GM21381 (cell line): ENCODE measurements at regions not wholly inside any gene's neighbourhood (a gene's known extent, or its start where the extent isn't known, plus 50 kb on each side); places are given as distances from the start of the nearest gene placed in this dataset.
"Not testable (repeated sequence)": the region's sequence is repeated elsewhere in the genome, so short reads cannot be mapped to it uniquely, and the experiment has no call there.

Source experiments
- ATAC-seq: cut with Tn5 transposase; IDR thresholded peaks from one replicate; pipeline ENCODE4 v1.9.1; 2021; ENCODE audit warnings: mild to moderate bottlenecking, moderate library complexity; ENCODE audit not compliant: unreplicated experiment

GRCh38 chr3:21041621-21042020 lies 709.4 kb downstream of the ZNF385D start:
- ATAC-seq: no peak

GRCh38 chr3:21036888-21037287 lies 714.1 kb downstream of the ZNF385D start:
- ATAC-seq: no peak

DNA sequence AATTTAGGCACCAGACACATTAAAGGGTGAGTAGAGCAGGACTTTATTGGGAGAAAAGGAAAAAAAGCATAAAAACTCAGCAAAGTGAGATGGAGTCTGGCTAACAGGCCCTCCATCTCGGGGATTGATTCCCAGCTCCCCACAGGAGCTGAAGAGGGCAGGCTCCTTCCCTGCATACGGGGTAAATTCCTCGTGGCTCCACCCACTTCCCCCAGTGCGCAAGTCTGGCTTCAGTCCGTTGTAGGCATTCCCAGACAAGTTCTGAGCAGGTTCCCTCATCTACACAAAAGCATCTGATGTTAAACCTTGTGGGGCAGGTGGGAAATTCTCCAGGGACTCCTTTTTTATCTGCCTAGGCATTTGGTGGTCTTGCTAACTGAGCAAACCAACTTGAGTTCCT lies 722.6 kb downstream of the ZNF385D start:
- no peak for ATAC-seq

DNA sequence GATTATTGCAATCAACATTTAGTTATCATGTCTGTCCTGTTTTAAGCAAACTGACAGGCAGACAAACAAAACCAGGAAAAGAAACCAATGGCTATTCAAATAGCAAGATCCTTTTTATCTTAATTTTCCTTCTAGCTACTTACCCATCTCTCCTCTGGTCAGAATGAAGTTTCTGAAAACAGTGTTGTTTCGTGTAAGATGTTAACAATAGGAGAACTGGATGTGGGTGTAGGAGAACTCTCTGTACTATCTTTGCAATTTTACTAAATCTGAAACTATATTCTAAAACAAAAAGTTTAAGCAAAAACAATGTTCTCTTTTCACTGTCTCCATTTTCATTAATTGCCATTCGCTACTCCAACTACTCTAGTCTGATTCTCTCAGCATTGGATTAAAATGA lies 726.4 kb downstream of the ZNF385D start:
- no peak for ATAC-seq

- ATAC-seq: no peak
These were observed 730.3 kb downstream of the ZNF385D start for GRCh38 chr3:21020681-21021080.

DNA sequence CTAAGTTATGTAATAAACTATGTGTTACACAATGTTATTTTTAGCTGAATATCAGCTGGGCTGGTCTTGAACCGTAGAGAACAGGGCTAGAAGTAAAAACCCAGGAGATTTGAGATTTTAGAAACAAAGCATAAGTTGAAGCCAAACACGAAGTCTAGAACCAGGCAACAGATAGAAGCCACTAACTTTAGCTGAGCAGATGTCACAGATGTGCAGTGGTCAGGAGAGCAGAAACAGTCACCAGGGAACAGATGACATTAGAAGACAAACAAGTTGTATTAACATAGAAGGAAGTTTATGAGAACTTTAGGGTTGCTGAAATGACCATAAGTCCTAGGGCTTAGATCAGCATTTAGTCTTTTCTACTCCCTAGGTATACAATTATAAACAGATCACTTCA lies 731.0 kb downstream of the ZNF385D start:
- no peak for ATAC-seq

- ATAC-seq: no peak
These were observed 733.7 kb downstream of the ZNF385D start for GRCh38 chr3:21017115-21017852.

DNA sequence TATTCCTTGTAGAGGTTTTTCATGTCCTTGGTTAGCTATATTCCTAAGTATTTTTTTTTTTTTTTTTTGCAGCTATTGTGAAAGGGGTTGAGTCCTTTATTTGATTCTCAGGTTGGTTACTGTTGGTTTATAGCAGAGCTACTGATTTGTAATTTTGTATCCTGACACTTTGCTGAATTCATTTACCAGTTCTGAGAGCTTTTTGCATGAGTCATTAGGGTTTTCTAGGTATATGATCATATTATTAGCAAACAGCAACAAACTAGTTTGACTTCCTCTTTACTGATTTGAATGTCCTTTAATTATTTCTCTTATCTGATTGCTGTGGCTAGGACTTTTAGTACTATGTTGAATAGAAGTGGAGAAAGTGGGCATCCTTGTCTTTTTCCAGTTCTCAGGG lies 737.4 kb downstream of the ZNF385D start:
- ATAC-seq: no peak

DNA sequence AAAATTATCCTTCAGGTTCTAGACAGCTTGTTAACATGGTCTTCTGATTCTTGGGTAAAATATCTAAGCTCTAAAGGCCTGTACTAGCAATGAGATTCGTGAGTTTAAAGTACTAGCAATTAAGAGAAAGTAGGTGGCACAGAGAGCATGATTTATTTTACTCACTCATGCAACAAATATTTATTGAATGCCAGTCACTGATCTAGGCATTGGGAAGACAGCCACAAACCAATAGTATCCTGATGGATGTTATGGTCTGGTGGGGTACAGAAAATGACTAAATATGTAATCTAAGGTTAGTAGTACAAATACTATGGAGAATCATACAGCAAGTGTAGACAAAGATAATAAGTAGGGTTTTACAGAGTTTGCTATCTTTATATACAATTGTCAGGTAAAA lies 751.3 kb downstream of the ZNF385D start:
- no peak for ATAC-seq

DNA sequence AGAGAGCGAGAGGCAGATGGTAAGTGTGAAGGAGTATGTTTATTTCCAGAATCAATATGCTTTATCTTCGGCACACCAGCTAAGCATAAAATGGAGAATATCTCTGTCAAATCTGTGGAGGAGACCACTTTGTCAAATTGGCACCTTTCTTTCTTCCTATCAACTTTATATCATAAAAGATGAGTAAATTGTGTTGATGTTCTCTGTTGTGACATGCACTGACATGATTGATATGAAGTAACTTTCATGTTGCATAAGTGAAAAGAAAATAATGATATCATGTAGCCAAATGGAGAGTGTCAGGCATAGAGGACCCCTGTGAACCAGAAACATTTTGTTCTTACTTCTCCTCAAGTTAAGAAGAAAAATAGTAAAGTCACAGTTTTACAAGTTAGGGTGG lies 753.8 kb downstream of the ZNF385D start:
- ATAC-seq: no peak

DNA sequence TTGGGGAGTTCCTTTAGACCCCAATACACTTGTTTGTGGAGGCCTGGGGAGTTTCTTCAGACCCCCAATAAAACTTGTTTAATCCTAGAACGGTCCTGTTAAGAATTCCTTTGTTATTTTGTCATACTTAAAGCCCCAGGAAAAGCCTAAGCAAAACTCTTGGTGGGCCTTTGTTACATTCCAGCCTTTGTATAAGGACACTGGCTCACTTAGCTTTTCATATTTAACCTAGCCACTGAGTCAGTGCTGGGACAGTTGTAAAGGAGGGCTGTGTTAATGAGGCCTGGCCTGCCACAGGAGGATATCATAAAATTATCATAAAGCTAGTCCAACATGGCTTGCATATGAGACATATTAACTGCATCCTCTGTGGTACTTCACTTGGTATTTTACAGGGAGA lies 760.1 kb downstream of the ZNF385D start:
- no peak for ATAC-seq

GRCh38 chr3:20989653-20990052 lies 761.4 kb downstream of the ZNF385D start:
- not testable (repeated sequence) for ATAC-seq

GRCh38 chr3:20984594-20985205 lies 766.3 kb downstream of the ZNF385D start:
- ATAC-seq: no peak

DNA sequence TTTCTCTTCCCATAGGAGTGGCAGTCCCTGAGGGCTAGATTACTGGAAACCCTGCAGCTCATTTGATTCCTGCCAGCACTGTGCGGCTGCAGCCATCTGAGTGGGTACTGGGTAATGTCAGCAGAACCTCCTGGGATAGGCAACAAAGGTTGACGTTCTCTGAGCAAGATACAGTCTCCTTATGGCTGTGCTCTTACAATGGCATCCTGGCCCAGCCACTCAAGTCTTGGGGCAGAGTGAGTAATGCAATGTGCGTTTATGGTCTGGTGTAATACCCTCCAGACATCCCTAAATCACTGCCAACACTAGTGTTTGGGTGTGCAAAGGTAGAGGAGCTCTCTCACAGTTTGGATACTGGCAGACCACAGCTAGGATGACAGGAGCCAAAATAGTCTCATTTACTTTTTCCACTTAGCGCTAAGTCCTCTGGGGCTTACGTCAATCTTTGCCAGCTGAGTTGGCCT lies 775.8 kb downstream of the ZNF385D start:
- ATAC-seq: no peak

DNA sequence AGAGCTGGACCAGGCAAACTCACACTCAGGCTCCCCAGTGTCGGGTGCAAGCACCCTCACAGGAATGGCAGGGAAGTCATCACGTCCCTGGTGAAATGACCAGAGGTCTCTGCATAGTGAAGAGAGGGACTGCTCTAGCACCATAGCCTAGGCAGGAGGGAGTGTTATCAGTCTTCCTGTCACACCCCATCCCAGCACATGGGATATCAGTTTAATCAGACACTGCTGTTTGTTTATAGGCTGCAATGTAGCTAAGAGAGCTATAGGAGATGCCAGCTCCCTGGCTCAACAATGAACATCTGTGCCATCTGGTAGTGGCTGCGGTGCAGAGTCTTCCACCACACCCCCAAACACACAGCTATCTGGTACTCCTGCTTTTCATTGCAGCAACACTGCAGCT lies 776.6 kb downstream of the ZNF385D start:
- no peak for ATAC-seq

- ATAC-seq: not testable (repeated sequence)
These were observed 780.2 kb downstream of the ZNF385D start for GRCh38 chr3:20970807-20971206.

GRCh38 chr3:20967485-20967884 lies 781.5 kb upstream of the SGO1 start:
- not testable (repeated sequence) for ATAC-seq

GRCh38 chr3:20958161-20958560 lies 772.2 kb upstream of the SGO1 start:
- no peak for ATAC-seq

DNA sequence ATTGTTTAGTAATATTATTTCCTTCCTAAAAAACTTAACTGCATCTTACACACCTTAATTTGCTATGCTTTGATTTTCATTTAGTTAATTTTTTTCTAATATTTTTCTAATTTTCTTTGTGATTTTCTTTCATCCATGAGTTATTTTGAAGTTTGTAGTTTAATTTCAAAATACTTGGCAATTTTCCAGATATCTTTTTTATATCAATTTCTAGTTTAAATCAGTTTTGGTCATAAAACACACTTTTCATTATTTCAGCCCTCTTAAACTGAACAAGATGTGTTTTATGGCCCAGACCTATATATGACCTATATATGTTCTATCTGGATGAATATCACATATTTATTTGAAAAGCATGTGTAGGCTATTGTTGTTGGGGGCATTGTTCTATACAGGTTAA lies 759.9 kb upstream of the SGO1 start:
- no peak for ATAC-seq

GRCh38 chr3:20935791-20936190 lies 749.8 kb upstream of the SGO1 start:
- no peak for ATAC-seq

DNA sequence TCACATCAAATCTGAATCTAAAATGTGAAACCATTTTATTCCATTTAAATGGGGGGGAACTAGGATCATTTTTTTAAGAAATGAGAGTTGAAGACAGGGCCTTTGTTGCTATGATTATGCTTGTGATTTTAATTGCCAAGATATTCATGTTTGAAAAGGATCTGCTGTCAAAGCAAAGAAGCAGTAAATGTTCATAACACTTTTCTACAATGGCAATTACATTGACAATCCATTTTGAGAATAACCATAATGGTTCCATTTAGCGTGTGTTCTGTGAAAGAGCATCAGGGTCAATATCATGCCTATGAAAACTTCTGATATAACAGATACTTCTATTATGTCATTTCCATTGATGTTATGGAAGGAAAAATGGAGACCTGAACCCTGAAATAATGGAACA lies 745.8 kb upstream of the SGO1 start:
- ATAC-seq: no peak

DNA sequence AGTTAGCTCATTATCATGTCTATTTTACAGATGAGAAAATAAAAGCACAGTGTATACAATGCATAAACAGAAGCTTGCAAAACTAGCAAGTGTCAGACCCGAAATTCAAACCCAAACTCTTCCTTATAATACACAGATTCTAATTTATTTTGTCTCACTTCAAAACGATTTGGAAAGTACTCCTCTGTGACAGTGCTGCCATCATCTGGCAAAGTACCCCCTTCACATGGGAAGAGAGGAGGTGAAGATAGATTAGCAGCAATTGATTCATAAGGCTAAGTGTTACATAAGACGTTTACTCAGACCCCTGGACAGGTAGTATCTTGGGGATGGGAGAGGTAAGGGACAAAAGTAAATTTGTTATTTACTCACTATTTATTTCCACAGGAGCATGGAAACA lies 744.0 kb upstream of the SGO1 start:
- no peak for ATAC-seq
